ENCODE measurements at regions not wholly inside any gene's neighbourhood (a gene's known extent, or its start where the extent isn't known, plus 50 kb on each side); places are given as distances from the start of the nearest gene placed in this dataset.

DNA sequence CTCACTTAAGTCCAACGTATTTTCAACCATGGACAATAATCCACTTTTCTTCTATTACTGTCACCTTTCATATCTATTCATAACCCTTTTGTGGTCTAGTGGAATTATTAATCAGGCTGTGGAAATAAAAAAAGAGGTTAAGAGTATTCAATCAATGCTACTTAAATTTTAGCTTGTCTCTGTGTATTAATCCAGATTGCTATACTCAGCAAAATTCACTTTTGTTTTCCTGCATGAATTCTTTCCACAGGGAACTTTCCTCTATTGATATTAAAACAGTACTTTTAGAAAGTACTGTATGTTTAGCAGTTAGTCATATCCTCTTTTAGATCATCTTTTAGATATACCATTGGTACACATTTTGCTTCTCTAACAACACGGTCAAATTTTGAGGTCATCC is 1033.0 kb upstream of the ADGRL2 start:
- TF ChIP-seq, protein P1, sequence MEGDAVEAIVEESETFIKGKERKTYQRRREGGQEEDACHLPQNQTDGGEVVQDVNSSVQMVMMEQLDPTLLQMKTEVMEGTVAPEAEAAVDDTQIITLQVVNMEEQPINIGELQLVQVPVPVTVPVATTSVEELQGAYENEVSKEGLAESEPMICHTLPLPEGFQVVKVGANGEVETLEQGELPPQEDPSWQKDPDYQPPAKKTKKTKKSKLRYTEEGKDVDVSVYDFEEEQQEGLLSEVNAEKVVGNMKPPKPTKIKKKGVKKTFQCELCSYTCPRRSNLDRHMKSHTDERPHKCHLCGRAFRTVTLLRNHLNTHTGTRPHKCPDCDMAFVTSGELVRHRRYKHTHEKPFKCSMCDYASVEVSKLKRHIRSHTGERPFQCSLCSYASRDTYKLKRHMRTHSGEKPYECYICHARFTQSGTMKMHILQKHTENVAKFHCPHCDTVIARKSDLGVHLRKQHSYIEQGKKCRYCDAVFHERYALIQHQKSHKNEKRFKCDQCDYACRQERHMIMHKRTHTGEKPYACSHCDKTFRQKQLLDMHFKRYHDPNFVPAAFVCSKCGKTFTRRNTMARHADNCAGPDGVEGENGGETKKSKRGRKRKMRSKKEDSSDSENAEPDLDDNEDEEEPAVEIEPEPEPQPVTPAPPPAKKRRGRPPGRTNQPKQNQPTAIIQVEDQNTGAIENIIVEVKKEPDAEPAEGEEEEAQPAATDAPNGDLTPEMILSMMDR (IDR thresholded peaks at IDR 0.05) = no peak
- TF ChIP-seq POLR2A (IDR thresholded peaks at IDR 0.05) = no peak
